IMR-90 (cell line): ENCODE measurements at regions not wholly inside any gene's neighbourhood (a gene's known extent, or its start where the extent isn't known, plus 50 kb on each side); places are given as distances from the start of the nearest gene placed in this dataset.

ENCODE experiments used
- ATAC-seq: fragments of 200-7000 bp; cut with Tn5 transposase; 2 replicates; pipeline ENCODE4 v1.9.1; 2020; ENCODE audit warnings: low read depth, mild to moderate bottlenecking, moderate library complexity
- BruUV-seq: library from RNA; stranded (reverse); fragments of 400-500 nt; replicated peaks from 2 replicates; lab custom pipeline; 2021; lab: Mats Ljungman, UMichigan
- CTCF ChIA-PET: fragments of 300-600 bp; formaldehyde crosslinking; extraction: SDS; loops from one replicate; lab custom pipeline; 2021; ENCODE audit warnings: antibody characterized with exemption; lab: Yijun Ruan, JAX
- POLR2A ChIA-PET: fragments of 300-600 bp; sonication (Branson Sonifier 250); formaldehyde crosslinking; loops from one replicate; lab custom pipeline; 2022; ENCODE audit warnings: antibody characterized with exemption; ENCODE audit not compliant: unreplicated experiment; lab: Charles Lee
- DNase-seq: peaks from one replicate; pipeline ENCODE4 v3.0.0; 2013
- H2AFZ ChIP-seq: replicated peaks from 2 replicates; pipeline ENCODE3; 2013; ENCODE audit warnings: low read length, mild to moderate bottlenecking; ENCODE audit not compliant: poor library complexity
- H2AK5ac ChIP-seq: 2 replicates; pipeline ENCODE4 v1.6.1; 2013; ENCODE audit warnings: low read depth, low read length, inconsistent platforms
- H2AK9ac ChIP-seq: replicated peaks from 2 replicates; pipeline ENCODE3; 2013; ENCODE audit warnings: mild to moderate bottlenecking, low read depth, low read length, moderate library complexity; ENCODE audit not compliant: poor library complexity
- H2BK120ac ChIP-seq: 2 replicates; pipeline ENCODE4 v1.6.1; 2013; ENCODE audit warnings: low read depth, low read length, inconsistent platforms
- H2BK15ac ChIP-seq: 3 replicates; pipeline ENCODE4 v1.6.1; 2013; ENCODE audit warnings: low read depth, low read length, inconsistent platforms
- H2BK20ac ChIP-seq: 2 replicates; pipeline ENCODE4 v1.6.1; 2013; ENCODE audit warnings: low read depth, mild to moderate bottlenecking, inconsistent platforms, low read length, moderate library complexity
- H2BK5ac ChIP-seq: 2 replicates; pipeline ENCODE4 v1.6.1; 2013; ENCODE audit warnings: mild to moderate bottlenecking, low read depth, low read length, inconsistent platforms; ENCODE audit not compliant: poor library complexity, severe bottlenecking
- H3K14ac ChIP-seq: replicated peaks from 2 replicates; pipeline ENCODE4 v1.6.1; 2013; ENCODE audit warnings: low read depth, low read length, inconsistent platforms
- H3K18ac ChIP-seq: 2 replicates; pipeline ENCODE4 v1.6.1; 2013; ENCODE audit warnings: low read depth, low read length, control low read depth
- H3K23ac ChIP-seq: 2 replicates; pipeline ENCODE4 v1.6.1; 2013; ENCODE audit warnings: low read depth, low read length, inconsistent platforms
- H3K27ac ChIP-seq: 2 replicates; pipeline ENCODE4 v1.5.1; 2013; ENCODE audit warnings: mild to moderate bottlenecking, control low read depth, low read length; ENCODE audit not compliant: insufficient read depth
- H3K27me3 ChIP-seq: 2 replicates; pipeline ENCODE4 v1.6.1; 2013; ENCODE audit warnings: low read length; ENCODE audit not compliant: control insufficient read depth, insufficient read depth
- H3K36me3 ChIP-seq: 2 replicates; pipeline ENCODE4 v1.6.1; 2013; ENCODE audit warnings: low read length, mixed read lengths; ENCODE audit not compliant: control insufficient read depth, insufficient read depth
- H3K4ac ChIP-seq: 2 replicates; pipeline ENCODE4 v1.6.1; 2013; ENCODE audit warnings: low read depth, low read length, inconsistent platforms
- H3K4me1 ChIP-seq: 2 replicates; pipeline ENCODE4 v1.6.1; 2013; ENCODE audit warnings: low read length, mixed read lengths; ENCODE audit not compliant: control insufficient read depth, insufficient read depth
- H3K4me2 ChIP-seq: 2 replicates; pipeline ENCODE4 v1.6.1; 2013; ENCODE audit warnings: low read depth, mild to moderate bottlenecking, control low read depth, low read length, moderate library complexity
- H3K4me3 ChIP-seq: 2 replicates; pipeline ENCODE4 v1.5.1; 2013; ENCODE audit warnings: low read depth, mild to moderate bottlenecking, control low read depth, low read length, moderate library complexity; ENCODE audit not compliant: insufficient read depth
- H3K56ac ChIP-seq: 2 replicates; pipeline ENCODE4 v1.6.1; 2013; ENCODE audit warnings: low read length, inconsistent platforms; ENCODE audit not compliant: insufficient read depth; ENCODE audit errors: extremely low read depth
- H3K79me1 ChIP-seq, 2 experiments: 2 replicates each; pipeline ENCODE4 v1.6.1; 2013; ENCODE audit warnings: low read length in 2 of 2, inconsistent platforms in 1 of 2, low read depth in 1 of 2
- H3K9ac ChIP-seq: 2 replicates; pipeline ENCODE4 v1.6.1; 2013; ENCODE audit warnings: low read depth, low read length, control low read depth
- H3K9me1 ChIP-seq: 2 replicates; pipeline ENCODE4 v1.6.1; 2013; ENCODE audit warnings: low read length, inconsistent platforms; ENCODE audit not compliant: insufficient read depth
- H3K9me3 ChIP-seq: 2 replicates; pipeline ENCODE4 v1.6.1; 2013; ENCODE audit warnings: low read length; ENCODE audit not compliant: control insufficient read depth, insufficient read depth
- H4K20me1 ChIP-seq: 2 replicates; pipeline ENCODE4 v1.6.1; 2013; ENCODE audit warnings: low read length, inconsistent platforms; ENCODE audit not compliant: insufficient read depth
- H4K5ac ChIP-seq: 2 replicates; pipeline ENCODE4 v1.6.1; 2013; ENCODE audit warnings: mild to moderate bottlenecking, low read depth, low read length, control low read depth
- H4K8ac ChIP-seq, 2 experiments: 2 replicates each; pipeline ENCODE4 v1.6.1; 2013; ENCODE audit warnings: low read depth in 2 of 2, low read length in 2 of 2, control low read depth in 1 of 2, inconsistent platforms in 1 of 2
- H4K91ac ChIP-seq: 2 replicates; pipeline ENCODE4 v1.6.1; 2013; ENCODE audit warnings: low read depth, low read length, inconsistent platforms; ENCODE audit not compliant: insufficient read depth
- BHLHE40 ChIP-seq: fragments of 150-350 bp; IDR thresholded peaks from 2 replicates; pipeline ENCODE4 v1.6.1; 2016; ENCODE audit warnings: mild to moderate bottlenecking, low read depth, low read length
- CEBPB ChIP-seq: IDR thresholded peaks from 2 replicates; pipeline ENCODE4 v1.6.1; 2012; ENCODE audit warnings: low read depth, low read length, improper control_type of control experiment
- MAFK ChIP-seq: IDR thresholded peaks from 2 replicates; pipeline ENCODE4 v1.6.1; 2012; ENCODE audit warnings: low read depth, low read length, improper control_type of control experiment
- MAZ ChIP-seq: IDR thresholded peaks from 2 replicates; pipeline ENCODE4 v1.6.1; 2012; ENCODE audit warnings: low read depth, mild to moderate bottlenecking, low read length, improper control_type of control experiment, moderate library complexity, borderline replicate concordance
- NFE2L2 ChIP-seq: fragments of 150-350 bp; IDR thresholded peaks from 2 replicates; pipeline ENCODE4 v1.6.1; 2016; ENCODE audit warnings: low read depth, mild to moderate bottlenecking, low read length
- RAD21 ChIP-seq: IDR thresholded peaks from 2 replicates; pipeline ENCODE4 v1.6.1; 2012; ENCODE audit warnings: low read length, improper control_type of control experiment
- RCOR1 ChIP-seq: IDR thresholded peaks from 2 replicates; pipeline ENCODE4 v1.6.1; 2012; ENCODE audit warnings: mild to moderate bottlenecking, low read length, improper control_type of control experiment; ENCODE audit not compliant: insufficient replicate concordance
- SMC3 ChIP-seq: fragments of 150-350 bp; IDR thresholded peaks from 2 replicates; pipeline ENCODE4 v1.6.1; 2016; ENCODE audit warnings: low read depth, mild to moderate bottlenecking, antibody characterized with exemption, low read length, moderate library complexity
- WGBS, 2 experiments: methylation state at CpG; one replicate each; pipeline versions ENCODE4 v1.1.5 to v1.1.7; 2013; ENCODE audit warnings: missing lambda C conversion rate in 2 of 2; ENCODE audit not compliant: insufficient read length in 1 of 2; ENCODE audit errors: extremely low coverage in 2 of 2; 5-methylcytosine and 5-hydroxymethylcytosine counted together
- dilution Hi-C: fragments of 300-500 bp; cut with HindIII; formaldehyde crosslinking; loops from one replicate; pipeline ENCODE4 v1.14.3; 2018; ENCODE audit warnings: low sequenced_read_pairs; ENCODE audit not compliant: unreplicated experiment
- in situ Hi-C: fragments of 300-500 bp; cut with MboI; formaldehyde crosslinking; loops from 3 replicates; pipeline ENCODE4 v1.14.3; 2019; ENCODE audit warnings: low sequenced_read_pairs, inconsistent platforms, mixed read lengths
- intact Hi-C: fragments of 100-400 bp; cut with micrococcal nuclease; formaldehyde crosslinking; loops from 2 replicates; pipeline ENCODE4 v1.10.0; 2022
- TF ChIP-seq, protein P1 (sequence below): fragments of 150-350 bp; IDR thresholded peaks from 2 replicates; pipeline ENCODE4 v1.6.1; 2016; ENCODE audit warnings: low read depth, mild to moderate bottlenecking, low read length, moderate library complexity, borderline replicate concordance
- TF ChIP-seq, protein P2 (sequence below): fragments of 150-350 bp; IDR thresholded peaks from 2 replicates; pipeline ENCODE4 v1.6.1; 2017; ENCODE audit warnings: mild to moderate bottlenecking, antibody characterized with exemption, low read length, low read depth
- TF ChIP-seq, protein P3 (sequence below): conservative IDR thresholded peaks from 2 replicates; pipeline ENCODE4 v1.5.1; 2012; ENCODE audit warnings: mild to moderate bottlenecking, low read depth, low read length, improper control_type of control experiment

DNA sequence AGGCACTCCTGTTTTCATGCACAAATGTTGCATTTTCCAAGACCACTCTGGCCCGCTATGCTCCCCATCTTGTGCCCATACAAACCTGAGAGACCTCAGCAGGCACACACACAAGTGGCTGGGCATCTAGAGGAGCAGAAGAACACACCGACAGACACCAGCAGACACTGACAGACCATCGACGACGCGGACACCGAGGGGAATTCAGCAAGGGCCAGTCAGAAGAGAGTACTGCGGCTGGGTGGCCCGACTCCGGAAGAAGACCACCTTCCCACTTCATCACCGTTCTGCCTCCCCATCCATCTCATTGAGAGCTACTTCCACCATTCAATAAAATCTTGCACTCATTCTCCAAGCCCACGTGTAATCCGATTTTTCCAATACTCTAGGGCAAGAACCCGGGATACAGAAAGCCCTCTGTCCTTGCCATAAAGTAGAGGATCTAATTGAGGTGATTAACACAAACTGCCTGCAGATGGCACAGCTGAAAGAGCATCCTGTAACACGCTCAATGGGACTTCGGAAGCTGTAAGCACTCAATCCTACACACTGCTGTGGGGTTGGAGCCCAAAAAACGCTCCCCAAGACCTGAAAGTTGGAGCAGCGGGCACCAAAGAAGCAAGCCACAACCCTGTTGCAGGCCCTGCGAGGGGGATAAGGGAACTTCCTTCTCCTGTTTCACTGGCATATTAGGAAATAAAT is 780.9 kb downstream of the ARAP2 start:
- H3K18ac ChIP-seq: no peak overlapping the region

More for the DNA sequence above, 780.9 kb downstream of the ARAP2 start:
- Histone ChIP-seq H2AK5ac (no peak overlapping the region), H3K4me2 (no peak overlapping the region), H3K9me3 (peaks cover 17% of the 10 kb centered on the region), H4K8ac (no peak overlapping the region), H3K79me1 (no peaks in the 10 kb centered on the region), H3K56ac (no peak overlapping the region), H3K27me3 (no peaks in the 10 kb centered on the region), H3K9ac (no peak overlapping the region), H3K4ac (no peak overlapping the region), H2BK20ac (no peak overlapping the region), H4K20me1 (no peaks in the 10 kb centered on the region), H3K14ac (no peak overlapping the region), H2BK120ac (no peak overlapping the region), H3K4me1 (no peaks in the 10 kb centered on the region), H3K9me1 (no peaks in the 10 kb centered on the region), H3K4me3 (no peak overlapping the region), H3K23ac (no peak overlapping the region), H4K5ac (no peak overlapping the region), H3K36me3 (no peaks in the 10 kb centered on the region), H3K27ac (no peak overlapping the region), H2AFZ (no peak overlapping the region), H4K91ac (no peak overlapping the region), H2BK5ac (no peak overlapping the region), H2AK9ac (no peak overlapping the region), H2BK15ac (no peak overlapping the region)
- ChIA-PET POLR2A (no interaction called here), CTCF (no interaction called here)
- BruUV-seq: no TSS peak
- no peak for DNase-seq
- TF ChIP-seq MAFK (no peak), NFE2L2 (no peak), SMC3 (no peak), CEBPB (no peak), BHLHE40 (no peak), RAD21 (no peak), MAZ (no peak), RCOR1 (no peak)
- TF ChIP-seq, protein P1, sequence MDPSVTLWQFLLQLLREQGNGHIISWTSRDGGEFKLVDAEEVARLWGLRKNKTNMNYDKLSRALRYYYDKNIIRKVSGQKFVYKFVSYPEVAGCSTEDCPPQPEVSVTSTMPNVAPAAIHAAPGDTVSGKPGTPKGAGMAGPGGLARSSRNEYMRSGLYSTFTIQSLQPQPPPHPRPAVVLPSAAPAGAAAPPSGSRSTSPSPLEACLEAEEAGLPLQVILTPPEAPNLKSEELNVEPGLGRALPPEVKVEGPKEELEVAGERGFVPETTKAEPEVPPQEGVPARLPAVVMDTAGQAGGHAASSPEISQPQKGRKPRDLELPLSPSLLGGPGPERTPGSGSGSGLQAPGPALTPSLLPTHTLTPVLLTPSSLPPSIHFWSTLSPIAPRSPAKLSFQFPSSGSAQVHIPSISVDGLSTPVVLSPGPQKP: no peak
- TF ChIP-seq, protein P2, sequence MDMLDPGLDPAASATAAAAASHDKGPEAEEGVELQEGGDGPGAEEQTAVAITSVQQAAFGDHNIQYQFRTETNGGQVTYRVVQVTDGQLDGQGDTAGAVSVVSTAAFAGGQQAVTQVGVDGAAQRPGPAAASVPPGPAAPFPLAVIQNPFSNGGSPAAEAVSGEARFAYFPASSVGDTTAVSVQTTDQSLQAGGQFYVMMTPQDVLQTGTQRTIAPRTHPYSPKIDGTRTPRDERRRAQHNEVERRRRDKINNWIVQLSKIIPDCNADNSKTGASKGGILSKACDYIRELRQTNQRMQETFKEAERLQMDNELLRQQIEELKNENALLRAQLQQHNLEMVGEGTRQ: no peak
- TF ChIP-seq, protein P3, sequence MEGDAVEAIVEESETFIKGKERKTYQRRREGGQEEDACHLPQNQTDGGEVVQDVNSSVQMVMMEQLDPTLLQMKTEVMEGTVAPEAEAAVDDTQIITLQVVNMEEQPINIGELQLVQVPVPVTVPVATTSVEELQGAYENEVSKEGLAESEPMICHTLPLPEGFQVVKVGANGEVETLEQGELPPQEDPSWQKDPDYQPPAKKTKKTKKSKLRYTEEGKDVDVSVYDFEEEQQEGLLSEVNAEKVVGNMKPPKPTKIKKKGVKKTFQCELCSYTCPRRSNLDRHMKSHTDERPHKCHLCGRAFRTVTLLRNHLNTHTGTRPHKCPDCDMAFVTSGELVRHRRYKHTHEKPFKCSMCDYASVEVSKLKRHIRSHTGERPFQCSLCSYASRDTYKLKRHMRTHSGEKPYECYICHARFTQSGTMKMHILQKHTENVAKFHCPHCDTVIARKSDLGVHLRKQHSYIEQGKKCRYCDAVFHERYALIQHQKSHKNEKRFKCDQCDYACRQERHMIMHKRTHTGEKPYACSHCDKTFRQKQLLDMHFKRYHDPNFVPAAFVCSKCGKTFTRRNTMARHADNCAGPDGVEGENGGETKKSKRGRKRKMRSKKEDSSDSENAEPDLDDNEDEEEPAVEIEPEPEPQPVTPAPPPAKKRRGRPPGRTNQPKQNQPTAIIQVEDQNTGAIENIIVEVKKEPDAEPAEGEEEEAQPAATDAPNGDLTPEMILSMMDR: no peak
- in situ Hi-C loops: no loop called here
- WGBS, 2 experiments: 80% methylated on average over 1 of the region's 19 CpGs; no CpG with 5 or more reads in 1 of the 2 experiments
- no peak for ATAC-seq
- intact Hi-C loops: no loop called here
- dilution Hi-C loops: no loop called here
